Posterior vena cava (tissue), 2 donors: ENCODE measurements at regions not wholly inside any gene's neighbourhood (a gene's known extent, or its start where the extent isn't known, plus 50 kb on each side); places are given as distances from the start of the nearest gene placed in this dataset.
"Not testable (repeated sequence)": the region's sequence is repeated elsewhere in the genome, so short reads cannot be mapped to it uniquely, and the experiment has no call there.

ENCODE experiments used
- DNase-seq: peaks from one replicate; pipeline ENCODE4 v3.0.0-alpha.2; 2020; ENCODE audit warnings: low spot score
- intact Hi-C, 2 donors: fragments of 100-400 bp; cut with DNase I; formaldehyde crosslinking; loops; one replicate each; pipeline versions ENCODE4 v1.14.1 to v1.14.2; 2022 to 2023
- donor health status: DM: yes; HTN: yes; CAD: no.
- donor health status: DM: yes; HTN: yes; CAD: no.

- intact Hi-C loops = no loop called here
- no peak for DNase-seq
These were observed 912.3 kb upstream of the SLC35B3 start for GRCh38 chr6:9347608-9348007.

DNA sequence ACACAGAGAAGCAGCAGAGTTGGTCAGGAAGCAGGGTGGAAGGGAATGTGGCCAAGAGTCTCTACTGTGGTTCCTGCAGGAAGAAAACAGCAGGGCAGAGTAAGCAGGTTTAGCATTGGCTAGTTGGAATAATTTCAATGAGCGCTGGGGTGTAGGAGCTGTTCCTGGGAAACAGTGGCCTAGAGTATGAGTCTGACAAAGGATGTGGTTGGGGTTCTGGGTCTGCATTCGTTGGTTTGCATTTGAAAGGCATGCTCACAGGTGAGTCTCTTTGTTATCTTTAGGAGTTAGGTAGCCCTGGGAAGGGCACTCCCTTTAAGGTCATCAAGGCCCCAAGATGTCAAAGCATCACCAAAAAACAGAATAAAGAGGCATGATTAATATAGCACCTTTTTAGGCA is 911.6 kb upstream of the SLC35B3 start:
- no peak for DNase-seq
- intact Hi-C loops = no loop called here

DNA sequence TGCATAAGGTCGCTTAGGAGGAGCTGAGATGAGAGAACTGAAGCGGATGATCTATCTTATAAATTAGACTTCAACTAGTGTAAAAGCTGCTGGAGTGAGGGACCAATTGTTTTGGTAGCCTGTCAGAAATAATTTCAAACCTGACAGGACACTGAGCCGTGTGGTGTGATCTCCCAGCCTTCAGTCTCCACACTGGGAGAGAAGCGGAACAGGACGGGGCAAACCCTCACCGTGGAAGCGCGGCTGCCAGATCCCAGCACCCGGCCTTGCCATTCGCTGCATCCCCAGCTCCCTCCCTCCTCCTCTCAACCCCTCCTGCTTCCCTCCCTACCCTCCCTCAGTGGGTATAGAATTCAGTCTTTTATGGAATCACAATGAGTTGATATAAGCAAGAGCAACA is 900.1 kb upstream of the SLC35B3 start:
- intact Hi-C loops = no loop called here
- no peak for DNase-seq

GRCh38 chr6:9334979-9335378 is 899.6 kb upstream of the SLC35B3 start:
- intact Hi-C loops = no loop called here
- DNase-seq = no peak

DNA sequence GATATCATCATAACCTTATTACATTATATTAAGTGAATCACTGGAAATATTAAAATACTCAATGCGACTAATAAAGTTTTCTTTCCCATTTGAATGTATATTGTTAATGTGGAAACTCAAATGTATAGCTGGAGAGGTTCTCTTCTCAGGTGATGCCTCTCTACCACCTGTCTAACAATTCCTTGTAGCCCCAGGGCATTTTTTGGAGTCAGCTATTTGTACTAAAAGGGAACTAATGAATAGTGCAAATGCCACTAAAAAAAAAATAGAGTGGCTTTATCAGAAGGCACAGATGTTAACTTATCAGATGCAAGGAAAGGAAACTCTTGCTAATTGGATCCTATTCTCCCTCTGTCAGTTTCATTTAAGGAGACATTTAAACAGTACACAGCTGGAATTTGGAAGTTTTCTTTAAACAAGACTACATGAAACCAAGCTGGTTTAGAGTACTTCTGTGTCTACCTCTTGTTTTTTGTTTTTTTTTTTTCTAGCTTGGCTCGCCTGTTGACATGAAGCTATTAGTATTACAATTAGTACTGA is 897.0 kb upstream of the SLC35B3 start:
- intact Hi-C loops = no loop called here
- DNase-seq = no peak

DNA sequence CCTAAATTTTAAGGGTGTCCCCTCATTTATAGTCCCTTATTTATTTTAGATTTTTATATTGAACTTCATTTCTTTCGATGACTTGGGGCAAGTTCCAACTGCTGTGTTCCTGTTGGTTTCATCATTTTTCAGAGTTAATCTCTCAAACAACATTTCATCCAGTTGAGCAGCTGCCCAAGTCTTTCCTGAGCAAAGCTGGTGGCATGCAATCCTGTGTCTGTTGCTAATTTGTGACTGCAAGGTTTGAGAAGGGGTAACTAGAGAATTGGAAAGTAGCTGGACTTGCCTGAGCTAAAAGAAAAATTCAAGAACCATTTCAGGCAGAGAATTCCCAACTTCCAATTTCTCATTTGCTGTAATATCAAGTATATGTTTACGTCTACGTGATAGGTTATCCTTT is 881.5 kb upstream of the SLC35B3 start:
- intact Hi-C loops = no loop called here

DNA sequence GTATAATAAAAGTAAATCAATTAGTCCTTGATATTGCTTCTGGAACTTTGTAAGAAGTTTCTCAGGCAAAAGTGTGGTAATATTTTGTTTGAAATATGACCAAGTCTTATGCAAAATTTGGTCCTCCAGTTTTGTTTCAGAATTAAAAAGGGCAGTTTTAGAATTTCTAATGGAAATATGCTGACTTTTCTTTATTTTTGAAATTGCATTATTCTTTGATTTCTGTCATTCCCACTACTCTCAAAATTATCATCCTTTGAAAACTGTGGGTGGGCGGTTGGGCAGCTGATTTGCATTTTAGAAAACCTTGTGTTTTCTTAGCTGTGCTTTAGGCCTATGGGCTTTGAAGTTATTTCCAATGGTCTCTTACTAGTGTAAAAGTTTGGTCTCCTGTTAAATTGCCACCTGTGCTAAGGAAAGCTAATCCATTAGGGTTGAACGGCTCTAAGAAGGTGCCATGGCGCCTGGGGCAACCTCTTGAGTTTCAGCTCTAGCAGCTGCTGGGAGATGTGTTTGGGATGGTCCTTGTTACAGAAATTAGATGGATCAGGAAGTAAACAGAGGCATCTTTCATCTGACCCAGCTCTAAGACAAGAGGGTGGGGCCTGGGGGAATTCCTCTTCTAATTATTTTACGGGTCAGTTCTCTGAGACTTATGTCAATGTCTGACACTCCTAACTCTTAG is 880.8 kb upstream of the SLC35B3 start:
- intact Hi-C loops = no loop called here
- no peak for DNase-seq

More for the DNA sequence above, 881.5 kb upstream of the SLC35B3 start:
- DNase-seq = no peak

- intact Hi-C loops = no loop called here
These were observed 872.9 kb upstream of the SLC35B3 start for GRCh38 chr6:9308284-9308683.

DNA sequence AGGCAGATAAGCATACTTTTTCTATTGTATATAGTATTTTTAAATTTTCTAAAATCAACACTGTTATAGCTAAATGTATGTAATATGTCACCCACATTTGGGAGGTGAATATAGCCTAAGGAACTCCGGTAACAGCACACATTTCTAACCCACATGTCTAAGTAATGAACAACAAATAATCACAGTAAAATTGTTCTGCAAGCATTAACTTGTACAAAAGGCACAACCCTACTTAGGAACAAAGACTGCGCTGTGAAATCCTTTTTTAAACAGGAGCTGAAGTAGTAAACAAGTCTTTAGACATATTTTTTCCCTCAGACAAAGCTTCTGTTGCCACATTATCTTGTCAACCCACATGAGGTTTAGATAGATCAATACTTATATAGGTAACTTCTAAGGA is 872.4 kb upstream of the SLC35B3 start:
- no peak for DNase-seq
- intact Hi-C loops = no loop called here

More at GRCh38 chr6:9308284-9308683, 872.9 kb upstream of the SLC35B3 start:
- DNase-seq = no peak

DNA sequence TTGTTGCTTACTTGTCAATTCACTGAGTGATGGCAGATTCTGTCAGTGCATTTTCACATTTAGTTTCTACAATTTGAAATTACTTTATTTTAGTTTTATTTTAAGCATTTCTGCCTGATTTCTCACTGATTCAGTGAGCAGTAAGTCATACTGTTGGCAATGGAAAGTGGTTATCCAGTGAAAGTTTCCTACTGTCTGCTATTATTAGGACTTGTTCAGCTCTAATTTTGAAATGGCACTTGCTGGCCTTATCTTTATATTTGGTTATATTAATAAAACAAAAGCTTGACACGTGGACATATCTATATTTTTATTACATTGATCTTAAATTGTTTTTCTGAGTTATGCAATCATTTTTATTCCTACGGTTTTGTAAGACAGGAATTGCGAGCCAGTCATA is 871.8 kb upstream of the SLC35B3 start:
- intact Hi-C loops = no loop called here
- no peak for DNase-seq

DNA sequence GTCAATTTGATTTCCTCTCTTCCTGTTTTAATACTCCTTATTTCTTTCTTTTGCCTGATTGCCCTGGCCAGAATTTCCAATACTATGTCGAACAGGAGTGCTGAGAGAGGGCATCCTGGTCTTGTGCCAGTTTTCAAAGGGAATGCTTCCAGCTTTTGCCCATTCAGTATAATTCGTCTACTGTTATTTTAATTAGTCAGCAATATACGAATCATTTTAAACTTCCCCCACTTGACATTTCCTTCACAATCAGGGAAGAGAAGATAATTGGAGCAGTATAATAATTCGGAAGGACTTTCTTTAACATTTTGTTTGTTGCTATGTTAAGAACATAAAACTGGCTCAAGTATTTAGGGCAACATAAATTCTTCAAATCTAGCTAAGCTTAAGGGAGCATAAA is 860.3 kb upstream of the SLC35B3 start:
- intact Hi-C loops = no loop called here
- DNase-seq = no peak

- no peak for DNase-seq
- intact Hi-C loops = no loop called here
These were observed 857.6 kb upstream of the SLC35B3 start for GRCh38 chr6:9292975-9293374.

- DNase-seq, intact Hi-C loops: not testable (repeated sequence)
These were observed 855.0 kb upstream of the SLC35B3 start for GRCh38 chr6:9290342-9290741.

DNA sequence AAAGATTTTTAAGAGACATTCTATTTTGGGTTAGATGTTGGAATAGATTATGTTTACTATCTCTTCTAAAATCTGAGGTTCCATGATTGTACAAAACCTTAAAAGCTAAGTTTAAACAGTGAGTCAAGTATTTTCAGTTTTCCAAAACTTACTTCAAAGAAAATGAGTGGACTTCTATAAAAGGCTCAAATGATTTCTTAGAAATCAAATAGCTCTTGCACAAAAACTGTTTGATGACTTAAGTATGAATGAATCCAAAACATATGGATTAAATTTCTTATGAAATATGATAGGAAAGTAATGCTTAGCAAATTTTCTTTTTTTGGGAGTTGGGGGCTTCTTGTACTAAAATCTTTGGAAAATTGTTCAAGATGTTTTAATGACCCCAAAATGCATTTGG is 837.3 kb upstream of the SLC35B3 start:
- intact Hi-C loops = no loop called here
- DNase-seq = no peak

DNA sequence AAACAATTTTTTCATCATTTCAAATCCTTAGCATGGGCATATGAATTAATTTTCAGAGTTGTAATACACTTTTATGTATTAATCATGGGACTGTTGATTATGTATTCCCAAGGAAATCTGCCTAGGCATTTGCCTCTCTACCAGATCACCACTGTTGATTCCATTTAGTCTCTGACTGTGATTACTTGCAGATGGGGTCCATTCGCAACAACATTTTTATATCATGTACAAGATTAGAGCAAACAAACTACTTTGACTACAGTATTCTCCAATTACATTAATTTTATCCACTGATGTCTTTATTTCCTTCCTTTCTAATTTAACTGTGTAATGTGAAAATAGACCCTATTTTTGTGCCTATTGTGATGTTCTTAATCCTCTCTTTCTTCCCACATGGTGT is 831.4 kb upstream of the SLC35B3 start:
- intact Hi-C loops = no loop called here
- no peak for DNase-seq

GRCh38 chr6:9257215-9257614 is 821.9 kb upstream of the SLC35B3 start:
- intact Hi-C loops = no loop called here
- DNase-seq = no peak

- intact Hi-C loops = no loop called here
- DNase-seq = no peak
These were observed 818.9 kb upstream of the SLC35B3 start for GRCh38 chr6:9254251-9254650.

- intact Hi-C loops = no loop called here
These were observed 817.5 kb upstream of the SLC35B3 start for GRCh38 chr6:9252799-9253198.

GRCh38 chr6:9250852-9251251 is 815.5 kb upstream of the SLC35B3 start:
- DNase-seq = no peak
- intact Hi-C loops = no loop called here

More at GRCh38 chr6:9252799-9253198, 817.5 kb upstream of the SLC35B3 start:
- no peak for DNase-seq

- DNase-seq = no peak
- intact Hi-C loops = no loop called here
These were observed 812.8 kb upstream of the SLC35B3 start for GRCh38 chr6:9248133-9248532.

DNA sequence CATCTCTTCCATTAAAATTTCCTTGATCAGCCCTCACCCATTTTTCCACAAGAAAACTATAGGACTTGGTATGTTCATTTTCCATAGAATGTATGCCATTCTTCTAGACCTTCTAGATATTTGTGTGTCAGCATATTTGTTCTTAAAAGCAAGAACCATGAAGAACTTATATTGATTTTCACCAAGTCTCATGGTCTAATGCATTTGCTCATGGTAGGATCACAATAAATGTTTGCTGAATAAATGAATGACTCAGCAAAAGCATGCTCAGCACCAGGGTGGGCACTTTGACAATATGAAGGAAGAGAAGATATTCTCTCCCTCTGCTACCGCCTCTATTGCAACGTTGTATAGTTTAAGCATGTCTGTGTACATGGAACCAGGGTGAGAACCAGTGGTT is 805.5 kb upstream of the SLC35B3 start:
- DNase-seq = no peak
- intact Hi-C loops = no loop called here

GRCh38 chr6:9236443-9236842 is 801.1 kb upstream of the SLC35B3 start:
- intact Hi-C loops = no loop called here
- no peak for DNase-seq
